GM19328 (cell line): ENCODE measurements at regions not wholly inside any gene's neighbourhood (a gene's known extent, or its start where the extent isn't known, plus 50 kb on each side); places are given as distances from the start of the nearest gene placed in this dataset.
"Not testable (repeated sequence)": the region's sequence is repeated elsewhere in the genome, so short reads cannot be mapped to it uniquely, and the experiment has no call there.

Experiments used
- ATAC-seq: cut with Tn5 transposase; IDR thresholded peaks from one replicate; pipeline ENCODE4 v1.9.1; 2021; ENCODE audit warnings: mild to moderate bottlenecking, moderate library complexity; ENCODE audit not compliant: unreplicated experiment

DNA sequence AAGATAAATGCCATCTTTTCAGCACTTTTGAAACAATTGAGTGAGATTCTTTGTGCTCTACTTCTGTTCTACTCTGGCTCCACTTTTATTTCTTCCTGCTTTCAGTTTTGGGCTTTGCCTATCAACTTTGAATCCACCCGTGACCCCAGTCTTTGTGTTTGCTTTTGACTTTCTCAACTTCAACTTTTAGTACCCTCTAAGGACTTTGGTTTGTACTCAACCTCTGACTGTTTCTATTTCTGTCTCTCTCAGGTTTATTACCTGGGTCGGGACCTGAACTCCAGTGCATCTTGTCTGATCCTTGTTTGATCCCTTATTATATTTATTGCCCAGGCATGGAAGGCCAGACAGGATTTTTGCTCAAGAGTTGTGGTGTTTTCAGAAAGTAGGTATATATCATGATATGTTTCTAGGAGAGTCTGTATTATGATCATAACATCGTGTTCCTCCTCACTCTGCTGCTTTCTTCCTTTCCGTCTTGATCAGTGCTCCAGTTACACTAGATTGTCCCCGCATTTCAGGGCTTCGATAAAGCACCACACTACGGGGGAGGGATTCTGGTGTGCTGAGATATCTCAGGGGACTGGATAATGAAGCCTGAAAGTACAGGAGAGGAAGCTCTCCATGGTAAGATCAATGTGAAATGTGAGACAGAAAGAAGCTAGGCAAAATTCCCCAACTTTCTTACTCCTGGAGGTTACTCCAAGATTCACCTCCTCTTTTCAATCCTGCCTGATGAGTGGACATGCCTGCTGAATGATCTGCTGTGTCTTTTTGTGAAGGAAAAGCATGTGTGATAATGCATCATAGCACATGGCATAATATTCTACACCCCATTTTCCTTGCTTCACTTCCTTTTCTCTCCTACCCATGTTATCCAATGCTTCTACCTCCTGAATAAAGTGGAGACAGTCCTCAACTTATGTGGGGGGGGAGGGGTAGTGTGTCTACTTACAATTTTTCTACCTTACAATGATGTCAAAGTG, 155.5 kb upstream of the GRIN3A start:
- ATAC-seq, result no peak

DNA sequence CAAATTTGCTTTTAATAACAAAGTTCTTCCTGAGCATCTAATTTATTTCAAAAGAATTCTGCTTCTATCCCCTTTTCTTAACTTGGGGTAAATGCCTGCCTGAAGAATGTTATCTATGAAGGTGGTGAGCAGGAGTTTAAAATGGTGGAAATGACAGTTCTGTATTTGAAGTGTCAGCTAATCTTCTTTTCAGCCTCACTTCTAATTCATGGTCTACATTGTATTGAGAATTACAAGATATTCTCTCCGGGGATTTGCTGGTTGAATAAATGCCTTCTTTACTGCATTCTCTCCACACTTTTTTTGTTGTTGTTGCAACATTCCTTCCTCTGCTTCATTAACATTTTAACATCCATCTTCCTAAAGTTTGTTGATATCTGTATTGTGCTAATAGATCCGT, 143.1 kb upstream of the GRIN3A start:
- ATAC-seq, result no peak

- no peak for ATAC-seq
These were observed 142.4 kb upstream of the GRIN3A start for GRCh38 chr9:101880846-101881245.

DNA sequence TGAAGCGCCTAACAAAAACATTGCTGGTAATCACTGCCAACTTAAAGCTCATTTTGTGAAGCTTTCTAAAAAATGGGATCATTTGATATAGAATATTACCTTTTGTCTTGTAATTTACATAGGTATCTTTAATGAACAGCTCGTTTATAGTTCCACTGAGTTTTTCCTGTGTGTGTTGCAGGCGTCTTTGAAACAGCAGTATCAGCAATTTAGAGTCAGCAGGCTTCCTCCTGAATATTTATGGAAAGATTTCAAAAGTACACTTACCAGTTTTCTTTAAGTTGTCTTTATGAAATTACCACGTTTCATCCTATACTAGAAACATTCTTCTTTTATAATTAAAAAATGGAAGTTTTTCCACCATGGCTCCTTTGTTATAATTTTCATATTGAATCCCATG, 140.3 kb upstream of the GRIN3A start:
- no peak for ATAC-seq

- no peak for ATAC-seq
These were observed 139.0 kb upstream of the GRIN3A start for GRCh38 chr9:101877439-101877838.

DNA sequence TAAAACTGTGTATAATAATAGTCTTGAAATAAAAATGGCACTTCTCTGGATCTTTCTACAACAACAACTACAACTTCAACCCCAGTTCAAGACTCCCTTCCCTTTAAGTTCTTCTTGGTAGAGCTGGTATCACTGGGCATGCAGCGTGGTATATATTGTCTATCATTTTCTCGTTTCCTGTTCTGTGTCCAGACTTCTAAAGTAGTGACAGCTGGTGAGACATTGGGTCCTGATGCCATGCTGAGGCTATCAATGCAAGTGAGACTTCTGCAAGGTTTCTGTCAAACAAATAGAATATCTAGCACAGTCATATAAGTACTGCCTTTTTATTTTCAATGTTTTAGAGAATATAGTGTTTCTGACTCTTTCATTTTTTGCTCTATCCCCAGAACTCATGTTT, 123.0 kb upstream of the GRIN3A start:
- no peak for ATAC-seq

DNA sequence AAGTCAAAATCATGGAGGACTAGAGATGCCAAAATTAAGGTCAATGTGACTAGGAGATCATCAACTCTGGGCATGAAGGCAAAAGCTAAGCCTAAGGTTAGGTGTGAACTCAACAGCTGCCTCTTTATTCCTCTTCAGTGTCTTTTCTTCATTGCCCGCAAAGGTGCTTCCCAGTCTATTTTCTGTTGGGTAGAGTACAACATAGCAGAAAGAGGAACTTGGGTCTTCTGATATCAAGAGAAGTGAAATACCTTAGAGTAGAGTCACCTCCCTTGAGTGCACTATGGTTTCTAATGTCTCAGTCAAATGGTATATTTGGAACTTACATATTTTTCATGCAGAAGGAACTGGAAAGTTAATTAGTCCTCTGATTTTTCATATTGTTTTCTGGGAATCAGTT, 122.5 kb upstream of the GRIN3A start:
- ATAC-seq, result no peak

- no peak for ATAC-seq
These were observed 121.2 kb upstream of the GRIN3A start for GRCh38 chr9:101859620-101860019.

DNA sequence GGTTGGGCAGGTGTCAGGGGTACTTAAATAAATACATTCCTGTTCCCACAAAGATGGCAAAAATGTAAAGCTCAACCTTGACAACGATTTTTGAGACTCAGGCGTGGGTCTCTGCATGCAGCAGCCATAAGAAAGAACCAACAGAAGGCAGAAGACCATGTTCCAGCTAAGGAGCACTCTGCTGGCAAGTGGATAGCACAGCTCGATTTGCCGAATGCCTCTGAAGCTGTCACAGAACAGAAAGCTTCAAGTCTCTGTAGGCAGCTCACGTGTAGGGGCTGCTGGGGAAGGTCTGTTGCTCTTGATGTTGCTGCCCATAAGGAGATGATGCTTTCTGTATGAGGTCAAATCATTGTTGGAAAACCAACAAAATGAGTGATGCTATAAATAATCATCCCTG, 119.6 kb upstream of the GRIN3A start:
- ATAC-seq, result no peak

DNA sequence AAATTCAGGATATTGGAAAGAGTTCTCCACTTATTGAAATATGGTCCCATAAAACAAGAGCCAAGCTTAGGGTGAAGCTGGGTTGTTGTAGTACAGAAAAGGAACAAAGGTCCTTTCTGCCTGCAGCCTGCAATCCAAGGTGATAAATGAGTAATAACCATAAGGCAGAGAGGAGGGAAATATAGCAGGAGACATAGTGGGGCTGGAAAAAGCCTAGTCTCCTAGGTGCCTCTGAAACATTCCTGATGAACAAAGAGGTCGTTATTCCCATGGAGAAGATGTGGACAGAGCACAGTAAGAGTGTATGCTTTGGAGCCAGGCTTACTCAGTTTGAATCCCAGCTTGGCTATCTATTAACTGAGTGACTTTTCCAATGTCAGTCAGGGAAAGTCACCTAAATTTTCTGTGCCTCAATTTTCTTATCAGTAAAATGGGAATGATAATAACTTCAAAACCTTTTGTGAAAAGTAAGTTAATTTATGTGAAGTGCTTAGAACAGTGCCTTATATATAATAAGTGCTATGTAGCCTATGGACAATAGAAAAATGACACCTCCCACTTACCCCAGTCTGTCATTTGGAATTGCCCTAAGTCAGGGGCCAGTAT, 110.8 kb upstream of the GRIN3A start:
- no peak for ATAC-seq

GRCh38 chr9:101848485-101848919, 110.1 kb upstream of the GRIN3A start:
- no peak for ATAC-seq

GRCh38 chr9:101846161-101846560, 107.7 kb upstream of the GRIN3A start:
- no peak for ATAC-seq

DNA sequence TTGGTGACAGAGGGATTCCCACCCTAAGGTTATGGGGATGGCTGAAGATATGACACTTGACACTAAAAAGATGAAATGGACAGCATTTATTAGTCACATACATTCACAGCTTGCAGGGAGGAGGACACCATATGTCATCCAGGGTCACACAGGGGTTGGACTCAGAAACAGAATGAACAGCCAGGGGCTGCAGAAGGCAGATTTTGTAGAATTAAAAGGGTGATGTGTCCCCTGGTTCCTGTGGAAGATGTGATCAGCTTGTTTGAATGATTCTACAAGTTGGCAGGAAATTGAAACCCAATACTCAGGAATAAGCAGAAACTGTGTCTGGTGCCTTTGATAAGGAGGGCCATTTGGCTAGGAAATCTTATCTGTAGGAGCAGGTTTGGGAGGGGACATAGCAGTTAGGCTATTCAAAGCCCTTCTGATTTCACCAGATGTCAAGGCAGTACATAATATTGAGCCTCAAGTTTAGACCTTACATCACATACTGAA, 102.3 kb upstream of the GRIN3A start:
- no peak for ATAC-seq

- not testable (repeated sequence) for ATAC-seq
These were observed 100.5 kb upstream of the GRIN3A start for GRCh38 chr9:101838988-101839387.

DNA sequence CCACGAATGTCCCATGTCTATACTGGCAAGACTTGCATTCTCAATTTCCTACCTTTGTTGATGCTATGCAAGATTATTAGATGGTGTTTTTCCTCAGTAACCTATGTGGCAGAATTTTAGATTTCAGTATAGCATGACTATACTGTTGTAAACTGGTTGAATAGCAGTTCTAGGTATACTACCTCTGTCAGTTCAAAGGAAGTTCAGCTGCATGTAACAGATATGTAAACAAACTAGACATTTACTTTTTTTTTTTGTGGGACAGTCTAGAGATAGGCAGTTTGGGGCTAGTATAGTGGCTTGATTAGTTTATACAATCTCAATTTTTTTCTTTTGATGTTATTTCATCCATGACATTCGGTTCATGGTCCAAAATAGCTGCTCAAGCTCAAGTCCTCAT, 97.6 kb upstream of the GRIN3A start:
- ATAC-seq, result no peak

DNA sequence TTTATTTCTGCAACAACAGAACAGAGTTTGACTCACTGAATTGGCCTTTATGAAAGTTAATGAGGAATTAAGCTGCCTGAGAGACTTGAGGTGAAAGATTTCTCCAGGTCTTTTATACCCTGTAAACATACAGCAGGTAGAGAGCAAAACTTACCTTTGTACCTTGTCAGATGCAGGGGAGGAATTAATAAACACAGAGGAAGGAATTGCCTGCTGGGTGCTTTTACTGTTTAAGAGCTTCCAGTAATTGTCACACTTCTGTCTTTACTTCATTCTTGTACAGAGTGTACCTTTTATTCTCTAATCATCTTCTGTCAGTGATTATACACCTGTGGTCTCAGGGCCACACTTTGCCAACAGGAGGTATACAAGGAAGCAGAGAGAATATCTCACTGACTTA, 94.0 kb upstream of the GRIN3A start:
- no peak for ATAC-seq

- not testable (repeated sequence) for ATAC-seq
These were observed 83.0 kb upstream of the GRIN3A start for GRCh38 chr9:101821450-101821849.

DNA sequence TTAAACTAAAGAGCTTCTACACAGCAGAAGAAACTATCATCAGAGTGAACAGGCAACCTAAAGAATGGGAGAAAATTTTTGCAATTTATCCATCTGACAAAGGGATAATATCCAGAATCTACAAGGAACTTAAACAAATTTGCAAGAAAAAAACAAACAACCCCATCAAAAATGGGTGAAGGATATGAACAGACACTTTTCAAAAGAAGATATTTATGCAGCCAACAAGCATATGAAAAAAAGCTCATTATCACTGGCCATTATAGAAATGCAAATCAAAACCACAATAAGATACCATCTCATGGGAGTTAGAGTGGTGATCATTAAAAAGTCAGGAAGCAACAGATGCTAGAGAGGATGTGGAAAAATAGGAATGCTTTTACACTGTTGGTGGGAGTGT, 82.5 kb upstream of the GRIN3A start:
- not testable (repeated sequence) for ATAC-seq

GRCh38 chr9:101814064-101814463, 75.6 kb upstream of the GRIN3A start:
- no peak for ATAC-seq

GRCh38 chr9:101807879-101808278, 69.4 kb upstream of the GRIN3A start:
- ATAC-seq, result not testable (repeated sequence)

DNA sequence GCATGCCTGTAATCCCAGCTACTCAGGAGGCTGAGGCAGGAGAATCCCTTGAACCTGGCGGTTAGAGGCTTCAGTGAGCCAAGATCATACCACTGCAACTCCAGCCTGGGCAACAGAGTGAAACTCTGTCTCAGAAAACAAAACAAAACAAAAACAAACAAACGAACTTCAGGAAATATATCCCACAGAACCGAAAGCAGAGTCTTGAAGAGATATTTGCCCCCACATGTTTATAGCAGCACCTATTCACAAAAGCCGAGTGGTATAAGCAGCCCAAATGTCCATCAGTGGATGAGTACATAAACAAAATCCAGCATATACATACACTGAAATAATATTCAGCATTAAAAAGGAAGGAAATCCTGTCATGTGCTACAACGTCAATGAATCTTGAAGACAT, 57.6 kb upstream of the GRIN3A start:
- ATAC-seq, result no peak

GRCh38 chr9:101795147-101795546, 56.7 kb upstream of the GRIN3A start:
- ATAC-seq, result no peak
